Upper lobe of left lung (tissue), 6 donors: ENCODE measurements at regions not wholly inside any gene's neighbourhood (a gene's known extent, or its start where the extent isn't known, plus 50 kb on each side); places are given as distances from the start of the nearest gene placed in this dataset.

Source experiments
- ATAC-seq, 2 donors: fragments of 200-7000 bp; cut with Tn5 transposase; one replicate each; pipeline ENCODE4 v1.9.1; 2022; ENCODE audit warnings: mild to moderate bottlenecking in 2 of 2, moderate library complexity in 2 of 2; ENCODE audit not compliant: low FRiP score in 2 of 2
- DNase-seq, 2 donors: peaks; one replicate each; pipeline ENCODE4 v3.0.0-alpha.2; 2019 to 2020
- H3K27ac ChIP-seq, 4 donors: fragments of 200-600 bp; sonication (generic); one replicate each; pipeline ENCODE4 v1.5.1; 2016 to 2019
- H3K27me3 ChIP-seq, 4 donors: fragments of 200-600 bp; sonication (generic); one replicate each; pipeline ENCODE4 v1.5.1; 2017 to 2019
- H3K36me3 ChIP-seq, 4 donors: fragments of 200-600 bp; sonication (generic); one replicate each; pipeline ENCODE4 v1.5.1; 2016 to 2019
- H3K4me1 ChIP-seq, 4 donors: fragments of 200-600 bp; sonication (generic); one replicate each; pipeline ENCODE4 v1.5.1; 2018 to 2019
- H3K4me3 ChIP-seq, 4 donors: fragments of 200-600 bp; sonication (generic); one replicate each; pipeline ENCODE4 v1.5.1; 2017 to 2019; ENCODE audit warnings: mild to moderate bottlenecking in 2 of 4, moderate library complexity in 1 of 4
- H3K9me3 ChIP-seq, 4 donors: fragments of 200-600 bp; sonication (generic); one replicate each; pipeline ENCODE4 v1.5.1; 2018 to 2019
- CTCF ChIP-seq, 6 experiments: fragments of 450-650 bp in 4 of 6; fragments of 200-600 bp in 2 of 6; sonication (generic) in 2 of 6; IDR thresholded peaks; one replicate each; pipeline ENCODE4 v1.5.1; 2016 to 2019; ENCODE audit warnings: antibody characterized with exemption in 6 of 6
- EP300 ChIP-seq, 4 donors: sonication (generic); formaldehyde crosslinking; IDR thresholded peaks; one replicate each; pipeline ENCODE4 v1.5.1; 2017; ENCODE audit warnings: antibody characterized with exemption in 4 of 4, control low read depth in 2 of 4
- POLR2A ChIP-seq, 4 donors: fragments of 450-650 bp; IDR thresholded peaks; one replicate each; pipeline ENCODE4 v1.5.1; 2016 to 2017; ENCODE audit warnings: antibody characterized with exemption in 4 of 4, mild to moderate bottlenecking in 2 of 4
- POLR2AphosphoS5 ChIP-seq, 2 donors: sonication (generic); formaldehyde crosslinking; IDR thresholded peaks; one replicate each; pipeline ENCODE4 v1.5.1; 2017; ENCODE audit warnings: antibody characterized with exemption in 2 of 2
- WGBS, 2 donors: methylation state at CpG; one replicate each; pipeline ENCODE4 v1.1.5; 2017 to 2018; 5-methylcytosine and 5-hydroxymethylcytosine counted together
- donor health status: DM: no; HTN: no; CAD: no; lungs with moderate emphysema.
- donor health status: DM: no; HTN: yes; CAD: no; lungs with severe emphysema.

DNA sequence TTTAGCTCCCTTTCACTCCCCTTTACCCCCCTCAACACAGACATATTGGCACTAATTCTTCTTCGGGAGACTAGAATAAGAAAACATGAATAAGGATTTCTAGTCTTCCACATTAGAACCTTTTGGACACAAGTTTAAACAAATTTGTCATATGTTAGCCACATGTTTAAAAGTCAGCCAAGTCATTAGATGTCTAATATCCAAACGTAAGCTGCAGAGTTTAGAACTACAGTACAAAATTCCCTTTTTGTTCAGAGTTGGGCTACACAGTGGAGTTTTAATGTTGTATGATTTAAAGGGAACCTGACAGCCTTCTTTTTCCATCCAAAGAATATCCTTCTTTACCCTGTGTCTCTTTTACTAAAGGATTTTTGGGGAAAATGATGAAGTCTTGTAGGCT lies 79.8 kb downstream of the PDE6H start:
- Histone ChIP-seq H3K27me3 (no peaks in the 10 kb centered on the region), H3K4me1 (no peaks in the 10 kb centered on the region), H3K4me3 (no peak overlapping the region), H3K27ac (no peak overlapping the region), H3K9me3 (no peaks in the 10 kb centered on the region), H3K36me3 (no peaks in the 10 kb centered on the region)
- TF ChIP-seq EP300 (IDR thresholded peaks at IDR 0.05) (no peak), POLR2AphosphoS5 (IDR thresholded peaks at IDR 0.05) (no peak), POLR2A (IDR thresholded peaks at IDR 0.05) (no peak), CTCF (IDR thresholded peaks at IDR 0.05) (no peak)
- DNase-seq = no peak
- 64 to 83% methylated on average over 2 of the region's 2 CpGs for WGBS, 2 donors
- no peak for ATAC-seq

GRCh38 chr12:15056218-15056617 lies 83.4 kb downstream of the PDE6H start:
- Histone ChIP-seq H3K36me3 (no peaks in the 10 kb centered on the region), H3K27ac (no peak overlapping the region), H3K4me1 (no peaks in the 10 kb centered on the region), H3K27me3 (no peaks in the 10 kb centered on the region), H3K4me3 (no peak overlapping the region), H3K9me3 (no peaks in the 10 kb centered on the region)
- DNase-seq (no peak), ATAC-seq (no peak)
- 79 to 97% methylated on average over 1 of the region's 1 CpG for WGBS, 2 donors
- TF ChIP-seq POLR2A (IDR thresholded peaks at IDR 0.05) (no peak), EP300 (IDR thresholded peaks at IDR 0.05) (no peak)
